ENCODE measurements at regions not wholly inside any gene's neighbourhood (a gene's known extent, or its start where the extent isn't known, plus 50 kb on each side); places are given as distances from the start of the nearest gene placed in this dataset.
"Not testable (repeated sequence)": the region's sequence is repeated elsewhere in the genome, so short reads cannot be mapped to it uniquely, and the experiment has no call there.

GRCh38 chr5:21402089-21402488 lies 1414.1 kb upstream of the CDH18 start:
- TF ChIP-seq CTCF, POLR2AphosphoS5, EP300, POLR2A (IDR thresholded peaks at IDR 0.05): not testable (repeated sequence)

Measured in stomach (tissue), 4 donors.